Body of pancreas (tissue), 4 donors: ENCODE measurements at regions not wholly inside any gene's neighbourhood (a gene's known extent, or its start where the extent isn't known, plus 50 kb on each side); places are given as distances from the start of the nearest gene placed in this dataset.

Experiments
- CTCF ChIP-seq, 7 experiments: fragments of 450-650 bp in 4 of 7; fragments of 200-600 bp in 3 of 7; sonication (generic) in 3 of 7; IDR thresholded peaks; one replicate each; pipeline ENCODE4 v1.5.1; 2016 to 2019; ENCODE audit warnings: antibody characterized with exemption in 7 of 7
- POLR2A ChIP-seq, 3 donors: fragments of 450-650 bp; IDR thresholded peaks; one replicate each; pipeline ENCODE4 v1.6.1; 2016; ENCODE audit warnings: antibody characterized with exemption in 3 of 3, mild to moderate bottlenecking in 2 of 3

DNA sequence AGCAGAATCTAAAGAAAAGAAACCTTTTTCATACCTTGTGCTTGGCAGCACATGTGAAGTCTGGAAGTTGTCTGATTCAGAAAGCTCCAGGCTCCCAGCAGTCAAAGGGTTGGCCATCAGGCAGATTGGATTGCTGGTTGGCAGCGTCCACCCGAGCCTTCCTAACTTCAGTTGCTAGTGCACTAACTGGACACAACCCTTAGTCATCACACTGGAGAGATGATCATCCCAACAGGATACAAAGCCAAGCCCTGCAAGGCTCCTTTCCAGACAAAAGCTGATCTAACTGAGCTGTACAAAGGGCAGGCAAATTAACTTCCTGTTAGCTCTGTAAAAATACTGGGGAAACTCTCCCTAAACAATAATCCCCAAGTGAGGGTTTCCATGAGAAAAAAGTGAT, 185.6 kb downstream of the SNX18 start:
- TF ChIP-seq POLR2A (IDR thresholded peaks at IDR 0.05) = no peak
- no peak for TF ChIP-seq CTCF (IDR thresholded peaks at IDR 0.05)
